Keratinocyte (primary cell): ENCODE measurements at regions not wholly inside any gene's neighbourhood (a gene's known extent, or its start where the extent isn't known, plus 50 kb on each side); places are given as distances from the start of the nearest gene placed in this dataset.

Source experiments
- DNase-seq: peaks from one replicate; pipeline ENCODE4 v3.0.0-alpha.2; 2011; ENCODE audit warnings: low read depth, missing footprints, low spot score
- FAIRE-seq: peaks from 2 replicates; lab custom pipeline; 2011; peaks lifted over from hg19 to GRCh38; lab: Jason Lieb, UNC
- H2AFZ ChIP-seq: 2 replicates; pipeline ENCODE4 v1.6.0; 2012; ENCODE audit warnings: low read length, control low read depth, inconsistent platforms; ENCODE audit not compliant: control insufficient read depth
- H3K27ac ChIP-seq: 2 replicates; pipeline ENCODE4 v1.5.1; 2011; ENCODE audit warnings: low read length; ENCODE audit not compliant: control insufficient read depth, insufficient read depth
- H3K27me3 ChIP-seq: 3 replicates; pipeline ENCODE4 v1.6.0; 2011; ENCODE audit warnings: low read length; ENCODE audit not compliant: control insufficient read depth, insufficient read depth; ENCODE audit errors: extremely low read depth
- H3K36me3 ChIP-seq, 2 experiments: 2 replicates in 1 of 2; 3 replicates in 1 of 2; pipeline ENCODE4 v1.5.1; 2011; ENCODE audit warnings: low read length in 2 of 2, mild to moderate bottlenecking in 1 of 2; ENCODE audit not compliant: control insufficient read depth in 2 of 2, insufficient read depth in 2 of 2; ENCODE audit errors: extremely low read depth in 1 of 2
- H3K4me1 ChIP-seq: 3 replicates; pipeline ENCODE4 v1.5.1; 2011; ENCODE audit warnings: low read length; ENCODE audit not compliant: control insufficient read depth, insufficient read depth; ENCODE audit errors: extremely low read depth
- H3K4me2 ChIP-seq: 3 replicates; pipeline ENCODE4 v1.6.0; 2011; ENCODE audit warnings: low read depth, low read length; ENCODE audit not compliant: control insufficient read depth, insufficient read depth; ENCODE audit errors: extremely low read depth
- H3K4me3 ChIP-seq, 3 experiments: fragments of 200-600 bp in 1 of 3; sonication (generic) in 1 of 3; 2 replicates in 2 of 3; 3 replicates in 1 of 3; pipeline ENCODE4 v1.5.1; 2011 to 2016; ENCODE audit warnings: low read length in 3 of 3, mild to moderate bottlenecking in 3 of 3, control low read depth in 2 of 3, inconsistent platforms in 1 of 3, low read depth in 1 of 3, mixed read lengths in 1 of 3, mixed run types in 1 of 3, moderate library complexity in 1 of 3; ENCODE audit not compliant: control insufficient read depth in 2 of 3, insufficient read depth in 2 of 3; ENCODE audit errors: extremely low read depth in 1 of 3
- H3K79me2 ChIP-seq: 2 replicates; pipeline ENCODE4 v1.6.0; 2012; ENCODE audit warnings: low read length; ENCODE audit not compliant: control insufficient read depth, insufficient read depth
- H3K9ac ChIP-seq: 3 replicates; pipeline ENCODE4 v1.6.0; 2011; ENCODE audit warnings: low read length; ENCODE audit not compliant: control insufficient read depth, insufficient read depth; ENCODE audit errors: extremely low read depth
- H3K9me1 ChIP-seq: 3 replicates; pipeline ENCODE4 v1.6.0; 2011; ENCODE audit warnings: low read length; ENCODE audit not compliant: control insufficient read depth, insufficient read depth; ENCODE audit errors: extremely low read depth
- H3K9me3 ChIP-seq: 2 replicates; pipeline ENCODE4 v1.5.1; 2012; ENCODE audit warnings: low read depth, low read length; ENCODE audit not compliant: control insufficient read depth
- H4K20me1 ChIP-seq: 3 replicates; pipeline ENCODE4 v1.6.0; 2011; ENCODE audit warnings: low read length; ENCODE audit not compliant: control insufficient read depth, insufficient read depth; ENCODE audit errors: extremely low read depth
- CTCF ChIP-seq, 3 experiments: IDR thresholded peaks in 1 of 3; conservative IDR thresholded peaks in 1 of 3; optimal IDR thresholded peaks in 1 of 3; 2 replicates in 2 of 3; 3 replicates in 1 of 3; pipeline versions ENCODE3 to v1.5.1; 2011; ENCODE audit warnings: low read length in 3 of 3, mild to moderate bottlenecking in 3 of 3, moderate library complexity in 2 of 3, control low read depth in 1 of 3, inconsistent platforms in 1 of 3; ENCODE audit not compliant: insufficient read depth in 2 of 3; ENCODE audit errors: extremely low read depth in 1 of 3
- EZH2 ChIP-seq: IDR thresholded peaks from one replicate; pipeline ENCODE4 v1.6.1; 2012; ENCODE audit warnings: inconsistent platforms, mild to moderate bottlenecking, low read length, moderate library complexity
- dilution Hi-C: fragments of 300-500 bp; cut with MboI; formaldehyde crosslinking; loops from one replicate; pipeline ENCODE4 v1.7.0; 2020; ENCODE audit warnings: low sequenced_read_pairs; ENCODE audit not compliant: extremely low pct_ligation_motif_present

DNA sequence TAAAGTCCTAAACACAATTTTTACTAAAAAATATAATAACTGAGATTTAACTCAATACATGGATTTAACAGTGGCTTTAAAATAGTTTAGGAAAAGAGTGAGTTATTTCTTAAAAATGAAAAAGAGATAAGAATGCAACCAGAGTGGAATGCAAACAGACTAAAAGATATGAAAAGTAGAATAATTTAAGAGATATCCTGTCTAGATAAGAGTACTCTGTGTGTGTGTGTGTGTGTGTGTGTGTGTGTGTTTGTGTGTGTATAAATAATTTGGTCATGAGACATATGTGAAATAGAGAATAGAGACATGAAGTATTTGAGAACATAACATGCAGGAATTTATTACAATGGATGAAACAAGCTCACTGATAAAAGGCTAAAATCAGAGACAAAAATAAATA is 986.9 kb upstream of the CHORDC1 start:
- no peak for TF ChIP-seq EZH2
- no peak for TF ChIP-seq CTCF (optimal IDR thresholded peaks at IDR 0.05 in 1 of 3, IDR thresholded peaks at IDR 0.05 in 1 of 3, conservative IDR thresholded peaks at IDR 0.05 in 1 of 3; ENCODE audit: extremely low read depth in 1 of 3, insufficient read depth in 2 of 3, low read length in 3 of 3)
- Histone ChIP-seq H3K4me2 (no peak overlapping the region), H3K79me2 (no peaks in the 10 kb centered on the region), H3K9me3 (no peaks in the 10 kb centered on the region), H3K9ac (no peak overlapping the region), H4K20me1 (no peaks in the 10 kb centered on the region), H3K27me3 (no peaks in the 10 kb centered on the region), H3K27ac (no peak overlapping the region), H3K4me3 (no peak overlapping the region), H3K36me3 (no peaks in the 10 kb centered on the region), H2AFZ (no peak overlapping the region), H3K4me1 (no peaks in the 10 kb centered on the region), H3K9me1 (no peaks in the 10 kb centered on the region)
- no peak for FAIRE-seq
- dilution Hi-C loops, result no loop called here
- no peak for DNase-seq

GRCh38 chr11:91209306-91209705 is 986.5 kb upstream of the CHORDC1 start:
- Histone ChIP-seq H3K27me3 (no peaks in the 10 kb centered on the region), H3K4me2 (no peak overlapping the region), H3K4me3 (no peak overlapping the region), H3K4me1 (no peaks in the 10 kb centered on the region), H4K20me1 (no peaks in the 10 kb centered on the region), H3K9me1 (no peaks in the 10 kb centered on the region), H3K9ac (no peak overlapping the region), H3K79me2 (no peaks in the 10 kb centered on the region), H2AFZ (no peak overlapping the region), H3K36me3 (no peaks in the 10 kb centered on the region), H3K27ac (no peak overlapping the region), H3K9me3 (no peaks in the 10 kb centered on the region)
- TF ChIP-seq EZH2 (no peak), CTCF (optimal IDR thresholded peaks at IDR 0.05 in 1 of 3, IDR thresholded peaks at IDR 0.05 in 1 of 3, conservative IDR thresholded peaks at IDR 0.05 in 1 of 3; ENCODE audit: extremely low read depth in 1 of 3, insufficient read depth in 2 of 3, low read length in 3 of 3) (no peak)
- no peak for FAIRE-seq
- dilution Hi-C loops, result no loop called here
- no peak for DNase-seq
